RCC 7860 (cell line): ENCODE measurements at regions not wholly inside any gene's neighbourhood (a gene's known extent, or its start where the extent isn't known, plus 50 kb on each side); places are given as distances from the start of the nearest gene placed in this dataset.
"Not testable (repeated sequence)": the region's sequence is repeated elsewhere in the genome, so short reads cannot be mapped to it uniquely, and the experiment has no call there.

Source experiments
- DNase-seq: peaks from one replicate; pipeline ENCODE4 v3.0.0-alpha.2; 2015; ENCODE audit warnings: low spot score
- FAIRE-seq: peaks from 2 replicates; lab custom pipeline; 2012; peaks lifted over from hg19 to GRCh38; lab: Jason Lieb, UNC

- DNase-seq (no peak), FAIRE-seq (no peak)
Measured at GRCh38 chr18:51323961-51324360, 126.5 kb upstream of the MEX3C start.

GRCh38 chr18:51330148-51330547, 132.7 kb upstream of the MEX3C start:
- FAIRE-seq (no peak), DNase-seq (no peak)

GRCh38 chr18:51330739-51331138, 133.3 kb upstream of the MEX3C start:
- no peak for FAIRE-seq
- DNase-seq: no peak

- FAIRE-seq (no peak), DNase-seq (no peak)
Measured at GRCh38 chr18:51337406-51337805, 139.9 kb upstream of the MEX3C start.

GRCh38 chr18:51339856-51340255, 142.4 kb upstream of the MEX3C start:
- FAIRE-seq: no peak
- DNase-seq: no peak

GRCh38 chr18:51340332-51340731, 142.9 kb upstream of the MEX3C start:
- no peak for FAIRE-seq
- no peak for DNase-seq

GRCh38 chr18:51342815-51343214, 145.3 kb upstream of the MEX3C start:
- FAIRE-seq (no peak), DNase-seq (no peak)

- FAIRE-seq: no peak
- no peak for DNase-seq
Measured at GRCh38 chr18:51345848-51346391, 148.4 kb upstream of the MEX3C start.

- no peak for DNase-seq
- FAIRE-seq: no peak
Measured at GRCh38 chr18:51346404-51346803, 148.9 kb upstream of the MEX3C start.

GRCh38 chr18:51350081-51350480, 152.6 kb upstream of the MEX3C start:
- DNase-seq: no peak
- FAIRE-seq: no peak

- FAIRE-seq: no peak
- no peak for DNase-seq
Measured at GRCh38 chr18:51355841-51356240, 158.4 kb upstream of the MEX3C start.

- not testable (repeated sequence) for FAIRE-seq, DNase-seq
Measured at GRCh38 chr18:51360301-51360700, 162.8 kb upstream of the MEX3C start.

GRCh38 chr18:51361130-51361860, 163.8 kb upstream of the MEX3C start:
- FAIRE-seq: no peak
- no peak for DNase-seq

- DNase-seq (no peak), FAIRE-seq (no peak)
Measured at GRCh38 chr18:51363384-51363783, 165.9 kb upstream of the MEX3C start.

GRCh38 chr18:51370996-51371395, 173.5 kb upstream of the MEX3C start:
- no peak for DNase-seq
- FAIRE-seq: no peak

GRCh38 chr18:51371929-51372328, 174.4 kb upstream of the MEX3C start:
- no peak for DNase-seq
- no peak for FAIRE-seq

GRCh38 chr18:51382081-51382480, 184.6 kb upstream of the MEX3C start:
- FAIRE-seq (no peak), DNase-seq (no peak)

GRCh38 chr18:51383116-51383515, 185.6 kb upstream of the MEX3C start:
- no peak for FAIRE-seq
- DNase-seq: no peak

GRCh38 chr18:51383711-51384110, 186.2 kb upstream of the MEX3C start:
- FAIRE-seq: no peak

GRCh38 chr18:51385270-51385669, 187.8 kb upstream of the MEX3C start:
- no peak for FAIRE-seq
- DNase-seq: no peak

More at GRCh38 chr18:51383711-51384110, 186.2 kb upstream of the MEX3C start:
- DNase-seq: no peak

- no peak for DNase-seq
- FAIRE-seq: no peak
Measured at GRCh38 chr18:51390702-51391101, 193.2 kb upstream of the MEX3C start.

GRCh38 chr18:51391215-51391614, 193.7 kb upstream of the MEX3C start:
- no peak for DNase-seq
- FAIRE-seq: no peak

- no peak for DNase-seq
- no peak for FAIRE-seq
Measured at GRCh38 chr18:51391731-51392130, 194.2 kb upstream of the MEX3C start.
